Activated T-helper 2 cell treated with anti-CD3 and anti-CD28 coated beads, Interferon-gamma antibody, Interleukin-2, Interleukin-4, amounts not matched to agents 10 μg/mL and 5 μg/mL and 100 μg/mL, durations not matched to agents 14 hours and 24 hours and 36 hours (primary cell): ENCODE measurements at regions not wholly inside any gene's neighbourhood (a gene's known extent, or its start where the extent isn't known, plus 50 kb on each side); places are given as distances from the start of the nearest gene placed in this dataset.

Source experiments
- DNase-seq: peaks from one replicate; pipeline ENCODE4 v3.0.0; 2021; ENCODE audit warnings: low spot score
- H3K27ac Mint-ChIP-seq: one replicate; pipeline ENCODE4 v1.8.0; 2021; ENCODE audit warnings: mixed read lengths
- H3K27me3 Mint-ChIP-seq: one replicate; pipeline ENCODE4 v1.8.0; 2021; ENCODE audit warnings: low read depth, mixed read lengths
- H3K36me3 Mint-ChIP-seq: one replicate; pipeline ENCODE4 v1.8.0; 2021; ENCODE audit warnings: low read depth, mixed read lengths
- H3K4me1 Mint-ChIP-seq: one replicate; pipeline ENCODE4 v1.8.0; 2021; ENCODE audit warnings: low read depth, mixed read lengths
- H3K4me3 Mint-ChIP-seq: one replicate; pipeline ENCODE4 v1.8.0; 2021; ENCODE audit warnings: low read depth, mild to moderate bottlenecking, moderate library complexity, mixed read lengths
- H3K9me3 Mint-ChIP-seq: one replicate; pipeline ENCODE4 v1.8.0; 2021; ENCODE audit warnings: mixed read lengths
- intact Hi-C: fragments of 100-400 bp; cut with micrococcal nuclease; formaldehyde crosslinking; loops from one replicate; pipeline ENCODE4 v1.15.1; 2023

GRCh38 chr21:38912789-38913119 is 107.0 kb downstream of the ETS2 start:
- intact Hi-C loops = loop anchor here (5.0 kb wide), 3 partner anchors 65 to 105 kb away; partner anchors contain the start of gene ETS2
- H3K27me3 Mint-ChIP-seq = peaks cover 1% of the 10 kb centered on the region
- H3K4me3 Mint-ChIP-seq = no peak overlapping the region
- no peaks in the 10 kb centered on the region for H3K36me3 Mint-ChIP-seq
- no peak for DNase-seq
- H3K27ac Mint-ChIP-seq = no peak overlapping the region
- no peaks in the 10 kb centered on the region for H3K9me3 Mint-ChIP-seq
- H3K4me1 Mint-ChIP-seq = peaks cover 23% of the 10 kb centered on the region

DNA sequence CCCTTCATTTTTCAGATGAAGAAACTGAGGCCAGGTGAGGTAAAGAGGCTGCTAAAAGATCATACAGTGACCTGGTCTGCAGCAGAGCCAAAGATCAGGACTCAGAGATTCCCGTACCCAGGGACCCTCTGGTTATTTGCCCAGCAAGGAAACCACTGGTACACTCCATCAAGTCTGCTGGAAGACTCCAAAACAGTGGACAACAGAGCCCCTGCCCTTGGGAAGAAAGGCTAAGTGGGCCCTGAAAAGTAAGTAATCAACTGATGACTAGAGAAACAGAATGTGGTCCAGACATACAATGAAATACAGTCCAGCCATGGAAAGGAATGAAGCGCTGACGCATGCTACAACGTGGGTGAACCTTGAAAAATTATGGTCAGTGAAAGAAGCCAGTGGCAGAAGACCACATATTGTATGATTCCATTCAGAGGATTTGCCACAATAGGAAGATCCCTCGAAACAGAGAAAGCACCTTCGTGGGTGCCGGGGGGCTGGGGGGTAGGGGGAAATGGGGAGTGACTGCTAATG is 106.4 kb downstream of the ETS2 start:
- Mint-ChIP-seq H3K4me3 (no peak overlapping the region), H3K36me3 (no peaks in the 10 kb centered on the region), H3K27ac (no peak overlapping the region), H3K4me1 (peaks cover 21% of the 10 kb centered on the region), H3K27me3 (peaks cover 1% of the 10 kb centered on the region), H3K9me3 (no peaks in the 10 kb centered on the region)
- intact Hi-C loops = loop anchor here (5.0 kb wide), 3 partner anchors 65 to 105 kb away; partner anchors contain the start of gene ETS2
- no peak for DNase-seq

GRCh38 chr21:38911484-38912101 is 105.9 kb downstream of the ETS2 start:
- peaks cover 18% of the 10 kb centered on the region for H3K4me1 Mint-ChIP-seq
- peak overlapping the region; percentile 71 for H3K27ac Mint-ChIP-seq
- peaks cover 1% of the 10 kb centered on the region for H3K27me3 Mint-ChIP-seq
- intact Hi-C loops = loop anchor here (2.0 to 5.0 kb wide), 5 partner anchors 47 to 145 kb away; partner anchors contain the start of gene ETS2
- no peak overlapping the region for H3K4me3 Mint-ChIP-seq
- no peaks in the 10 kb centered on the region for H3K9me3 Mint-ChIP-seq
- H3K36me3 Mint-ChIP-seq = no peaks in the 10 kb centered on the region
- no peak for DNase-seq

GRCh38 chr21:38910390-38911067 is 104.8 kb downstream of the ETS2 start:
- no peaks in the 10 kb centered on the region for H3K36me3 Mint-ChIP-seq
- H3K9me3 Mint-ChIP-seq = no peaks in the 10 kb centered on the region
- no peak overlapping the region for H3K4me3 Mint-ChIP-seq
- DNase-seq = no peak
- H3K27me3 Mint-ChIP-seq = no peaks in the 10 kb centered on the region
- peaks cover 16% of the 10 kb centered on the region for H3K4me1 Mint-ChIP-seq
- intact Hi-C loops = loop anchor here (2.0 to 5.0 kb wide), 5 partner anchors 48 to 144 kb away; partner anchors contain the start of gene ETS2
- H3K27ac Mint-ChIP-seq = no peak overlapping the region

- H3K27ac Mint-ChIP-seq = no peak overlapping the region
- no peak overlapping the region for H3K4me3 Mint-ChIP-seq
- DNase-seq = no peak
- intact Hi-C loops = loop anchor here (2.0 to 5.0 kb wide), 5 partner anchors 49 to 143 kb away; partner anchors contain the start of gene ETS2
- no peaks in the 10 kb centered on the region for H3K36me3 Mint-ChIP-seq
- H3K9me3 Mint-ChIP-seq = no peaks in the 10 kb centered on the region
- peaks cover 16% of the 10 kb centered on the region for H3K4me1 Mint-ChIP-seq
- H3K27me3 Mint-ChIP-seq = no peaks in the 10 kb centered on the region
Observed at GRCh38 chr21:38909929-38910328, 104.2 kb downstream of the ETS2 start.

GRCh38 chr21:38909109-38909508 is 103.4 kb downstream of the ETS2 start:
- Mint-ChIP-seq H3K4me1 (peaks cover 16% of the 10 kb centered on the region), H3K9me3 (peaks cover 3% of the 10 kb centered on the region), H3K27me3 (no peaks in the 10 kb centered on the region), H3K27ac (no peak overlapping the region), H3K4me3 (no peak overlapping the region), H3K36me3 (no peaks in the 10 kb centered on the region)
- no peak for DNase-seq
- intact Hi-C loops = no loop called here

GRCh38 chr21:38908537-38908936 is 102.8 kb downstream of the ETS2 start:
- DNase-seq = no peak
- intact Hi-C loops = no loop called here
- H3K27me3 Mint-ChIP-seq = no peaks in the 10 kb centered on the region
- no peak overlapping the region for H3K4me3 Mint-ChIP-seq
- H3K9me3 Mint-ChIP-seq = peaks cover 3% of the 10 kb centered on the region
- H3K27ac Mint-ChIP-seq = no peak overlapping the region
- H3K4me1 Mint-ChIP-seq = peaks cover 16% of the 10 kb centered on the region
- H3K36me3 Mint-ChIP-seq = no peaks in the 10 kb centered on the region

DNA sequence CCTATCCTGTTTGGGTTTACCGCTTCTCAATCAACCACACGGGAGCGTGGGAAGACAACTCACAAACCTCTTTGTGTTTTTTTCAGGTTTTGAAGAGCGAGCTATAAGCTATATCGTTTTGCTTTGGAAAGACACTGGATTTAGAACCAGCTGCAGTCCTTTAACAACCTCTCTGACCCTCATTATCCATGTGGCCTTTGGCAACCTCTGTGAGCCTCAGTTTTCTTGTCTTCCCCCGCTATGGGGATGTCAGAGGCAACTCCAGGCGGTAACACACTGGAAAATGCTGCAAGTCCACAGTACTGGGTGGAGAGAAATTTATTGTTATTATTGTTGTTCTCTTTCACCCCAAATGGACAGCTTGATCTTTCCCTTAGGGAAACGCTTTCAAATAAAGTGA is 100.0 kb downstream of the ETS2 start:
- H3K9me3 Mint-ChIP-seq = peaks cover 18% of the 10 kb centered on the region
- H3K4me1 Mint-ChIP-seq = peaks cover 2% of the 10 kb centered on the region
- DNase-seq = no peak
- no peak overlapping the region for H3K4me3 Mint-ChIP-seq
- H3K36me3 Mint-ChIP-seq = no peaks in the 10 kb centered on the region
- intact Hi-C loops = no loop called here
- no peaks in the 10 kb centered on the region for H3K27me3 Mint-ChIP-seq
- no peak overlapping the region for H3K27ac Mint-ChIP-seq

GRCh38 chr21:38905328-38905727 is 99.6 kb downstream of the ETS2 start:
- intact Hi-C loops = no loop called here
- Mint-ChIP-seq H3K9me3 (peaks cover 18% of the 10 kb centered on the region), H3K36me3 (no peaks in the 10 kb centered on the region), H3K27ac (no peak overlapping the region), H3K27me3 (no peaks in the 10 kb centered on the region), H3K4me1 (no peaks in the 10 kb centered on the region), H3K4me3 (no peak overlapping the region)
- no peak for DNase-seq

- peaks cover 4% of the 10 kb centered on the region for H3K36me3 Mint-ChIP-seq
- no peak overlapping the region for H3K4me3 Mint-ChIP-seq
- H3K4me1 Mint-ChIP-seq = peaks cover 7% of the 10 kb centered on the region
- no peak for DNase-seq
- no peaks in the 10 kb centered on the region for H3K27me3 Mint-ChIP-seq
- H3K9me3 Mint-ChIP-seq = peaks cover 25% of the 10 kb centered on the region
- intact Hi-C loops = no loop called here
- no peak overlapping the region for H3K27ac Mint-ChIP-seq
Observed at GRCh38 chr21:38903690-38904139, 98.0 kb downstream of the ETS2 start.

DNA sequence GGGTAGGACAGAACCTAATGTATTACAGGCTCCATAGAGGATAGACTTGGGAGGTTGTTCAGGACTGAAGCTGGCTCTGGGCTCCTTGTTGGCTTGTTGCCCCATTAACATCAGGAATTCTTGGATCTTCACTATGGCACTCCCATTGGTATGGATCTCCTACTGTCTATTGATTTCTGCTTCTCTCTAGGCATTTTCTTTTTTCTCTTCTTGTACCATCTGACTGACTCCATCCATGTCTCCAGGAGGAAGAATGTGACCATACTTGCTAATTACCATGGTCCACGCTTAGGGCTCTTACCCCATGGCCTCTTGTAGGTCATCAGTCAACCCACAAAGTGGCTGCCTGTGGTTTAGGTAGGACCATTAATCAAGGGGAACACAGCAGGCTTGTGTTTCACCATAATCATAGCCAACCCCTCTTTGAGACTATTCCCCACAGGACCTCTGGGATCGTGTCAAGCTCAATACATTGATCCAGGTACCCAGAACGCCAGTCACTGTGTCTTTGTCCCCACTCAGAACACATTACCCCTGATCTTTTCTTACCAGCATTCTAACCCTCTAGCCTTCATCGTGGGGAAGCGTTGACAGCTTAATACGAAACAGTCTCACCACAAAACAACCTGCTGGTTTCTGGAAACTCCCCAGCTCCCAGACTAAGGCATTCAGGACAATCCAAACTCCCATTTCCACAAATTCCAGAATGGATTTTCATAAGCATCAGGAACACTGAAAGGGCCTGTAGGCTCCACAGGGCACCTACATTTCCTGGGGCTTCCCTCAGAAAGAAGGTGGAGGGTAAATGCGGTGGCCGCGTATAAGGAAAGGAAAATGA is 97.1 kb downstream of the ETS2 start:
- Mint-ChIP-seq H3K4me3 (no peak overlapping the region), H3K36me3 (peaks cover 4% of the 10 kb centered on the region), H3K9me3 (peaks cover 26% of the 10 kb centered on the region), H3K27ac (no peak overlapping the region), H3K4me1 (peaks cover 14% of the 10 kb centered on the region), H3K27me3 (no peaks in the 10 kb centered on the region)
- intact Hi-C loops = no loop called here
- DNase-seq = no peak

- H3K36me3 Mint-ChIP-seq = peaks cover 4% of the 10 kb centered on the region
- peaks cover 26% of the 10 kb centered on the region for H3K9me3 Mint-ChIP-seq
- H3K27ac Mint-ChIP-seq = no peak overlapping the region
- H3K27me3 Mint-ChIP-seq = no peaks in the 10 kb centered on the region
- intact Hi-C loops = no loop called here
- no peak for DNase-seq
- peaks cover 17% of the 10 kb centered on the region for H3K4me1 Mint-ChIP-seq
- no peak overlapping the region for H3K4me3 Mint-ChIP-seq
Observed at GRCh38 chr21:38900499-38900898, 94.8 kb downstream of the ETS2 start.
